ENCODE measurements at regions not wholly inside any gene's neighbourhood (a gene's known extent, or its start where the extent isn't known, plus 50 kb on each side); places are given as distances from the start of the nearest gene placed in this dataset.

DNA sequence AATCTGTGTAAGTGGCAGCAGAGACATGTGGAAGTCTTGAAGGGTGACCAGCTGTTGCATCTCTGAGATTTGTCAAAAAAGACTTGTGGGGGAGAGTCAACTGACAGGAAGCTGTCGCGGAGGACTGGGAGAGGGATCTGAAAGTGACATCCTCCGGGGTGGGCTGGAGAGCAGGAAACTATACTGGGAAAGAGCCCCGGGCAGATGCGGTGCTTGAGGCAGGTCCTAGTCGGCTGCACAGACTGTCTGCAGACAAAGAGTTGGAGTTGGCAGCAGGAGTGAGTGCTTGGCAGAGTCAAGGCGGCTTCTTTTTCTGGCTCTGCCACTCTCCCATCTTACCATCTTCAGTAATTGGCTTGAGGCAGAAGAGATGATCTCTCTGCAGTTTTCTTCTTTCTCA lies 294.0 kb upstream of the C1orf87 start:
- ChIA-PET POLR2A (no interaction called here), CTCF (no interaction called here)
- TF ChIP-seq, protein P1, sequence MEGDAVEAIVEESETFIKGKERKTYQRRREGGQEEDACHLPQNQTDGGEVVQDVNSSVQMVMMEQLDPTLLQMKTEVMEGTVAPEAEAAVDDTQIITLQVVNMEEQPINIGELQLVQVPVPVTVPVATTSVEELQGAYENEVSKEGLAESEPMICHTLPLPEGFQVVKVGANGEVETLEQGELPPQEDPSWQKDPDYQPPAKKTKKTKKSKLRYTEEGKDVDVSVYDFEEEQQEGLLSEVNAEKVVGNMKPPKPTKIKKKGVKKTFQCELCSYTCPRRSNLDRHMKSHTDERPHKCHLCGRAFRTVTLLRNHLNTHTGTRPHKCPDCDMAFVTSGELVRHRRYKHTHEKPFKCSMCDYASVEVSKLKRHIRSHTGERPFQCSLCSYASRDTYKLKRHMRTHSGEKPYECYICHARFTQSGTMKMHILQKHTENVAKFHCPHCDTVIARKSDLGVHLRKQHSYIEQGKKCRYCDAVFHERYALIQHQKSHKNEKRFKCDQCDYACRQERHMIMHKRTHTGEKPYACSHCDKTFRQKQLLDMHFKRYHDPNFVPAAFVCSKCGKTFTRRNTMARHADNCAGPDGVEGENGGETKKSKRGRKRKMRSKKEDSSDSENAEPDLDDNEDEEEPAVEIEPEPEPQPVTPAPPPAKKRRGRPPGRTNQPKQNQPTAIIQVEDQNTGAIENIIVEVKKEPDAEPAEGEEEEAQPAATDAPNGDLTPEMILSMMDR (IDR thresholded peaks at IDR 0.05; ENCODE audit: control extremely low read depth, extremely low read depth, low read depth, missing control alignments), result no peak
- DNase-seq (ENCODE audit: extremely low spot score), result no peak

DNA sequence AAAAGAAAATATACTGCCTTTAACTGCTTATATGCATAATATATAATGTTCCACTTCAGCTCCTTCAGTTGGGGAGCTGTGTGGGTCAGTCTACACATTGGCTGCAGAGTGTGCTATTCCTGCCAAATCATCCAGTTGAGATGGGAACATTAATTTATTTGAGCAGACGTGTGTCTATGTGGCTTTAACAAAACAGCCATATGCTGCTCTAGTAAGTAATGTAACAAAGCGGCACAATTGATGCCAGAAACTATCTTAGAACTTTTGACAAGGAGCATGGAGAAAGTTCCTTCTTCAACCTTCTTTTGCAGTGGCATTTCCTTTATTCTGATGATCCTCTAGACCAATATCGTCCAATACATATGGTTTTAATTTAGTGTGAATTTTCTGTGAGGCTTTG lies 285.9 kb upstream of the C1orf87 start:
- ChIA-PET POLR2A (no interaction called here), CTCF (no interaction called here)
- DNase-seq (ENCODE audit: extremely low spot score), result no peak
- TF ChIP-seq, protein P1 (IDR thresholded peaks at IDR 0.05; ENCODE audit: control extremely low read depth, extremely low read depth, low read depth, missing control alignments), result no peak

DNA sequence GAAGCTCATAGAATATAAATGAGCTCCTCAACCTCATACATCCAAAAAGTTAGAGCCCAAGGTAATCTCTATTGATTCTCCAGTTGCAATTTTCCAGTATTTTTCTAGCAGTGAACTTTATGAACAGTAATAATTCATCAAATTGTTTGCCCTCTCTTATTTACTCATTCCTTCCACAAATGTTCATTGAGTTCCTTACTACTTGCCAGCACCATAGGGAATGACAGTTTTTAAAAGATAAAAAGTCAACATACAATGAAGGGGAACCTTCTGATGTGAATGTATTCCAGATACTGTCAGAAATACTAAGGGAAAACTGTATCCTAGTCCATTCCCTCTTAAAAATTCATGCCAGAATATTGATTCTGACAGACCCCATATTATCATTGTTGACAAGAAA lies 277.0 kb upstream of the C1orf87 start:
- CTCF ChIA-PET, result no interaction called here
- POLR2A ChIA-PET, result no interaction called here
- TF ChIP-seq, protein P1 (IDR thresholded peaks at IDR 0.05; ENCODE audit: control extremely low read depth, extremely low read depth, low read depth, missing control alignments), result no peak
- DNase-seq (ENCODE audit: extremely low spot score), result no peak

DNA sequence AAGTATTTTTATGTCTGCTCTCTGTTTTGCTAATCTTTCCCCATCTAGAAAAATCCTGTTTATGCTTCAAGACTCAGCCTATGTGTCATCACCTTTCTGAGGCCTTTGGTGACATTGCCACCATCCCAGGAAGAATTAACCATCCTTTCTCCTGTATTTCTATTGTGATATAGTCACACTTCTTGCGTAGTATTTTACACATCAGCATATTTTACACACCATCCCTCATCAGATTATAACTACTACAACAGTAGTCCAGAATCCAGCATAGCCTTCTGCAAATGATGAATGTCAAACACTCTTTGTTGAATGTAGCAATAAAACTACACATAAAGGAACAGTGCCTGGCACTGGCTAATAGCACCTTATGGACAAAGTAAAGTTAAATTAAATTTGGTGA lies 275.3 kb upstream of the C1orf87 start:
- CTCF ChIA-PET, result no interaction called here

DNA sequence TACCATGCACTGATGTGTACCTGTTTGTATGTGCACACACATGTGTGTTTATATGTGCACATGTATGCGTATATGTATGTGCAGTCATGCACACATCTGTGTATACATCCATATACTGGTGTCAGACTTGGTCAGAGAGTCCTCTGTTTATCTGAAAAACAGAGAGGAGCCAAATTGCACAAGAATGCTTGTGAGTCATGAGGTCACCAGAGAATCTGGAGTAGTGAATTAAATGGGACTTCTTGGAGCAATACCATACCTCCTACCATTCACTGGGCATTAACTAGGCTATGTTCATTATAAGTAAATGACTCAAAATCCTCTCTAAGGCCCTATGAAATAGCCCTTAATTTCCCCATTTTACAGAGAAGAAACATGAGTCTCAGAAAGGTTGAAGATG lies 272.1 kb upstream of the C1orf87 start:
- DNase-seq (ENCODE audit: extremely low spot score), result no peak
- CTCF ChIA-PET, result no interaction called here
- TF ChIP-seq, protein P1 (IDR thresholded peaks at IDR 0.05; ENCODE audit: control extremely low read depth, extremely low read depth, low read depth, missing control alignments), result no peak
- POLR2A ChIA-PET, result no interaction called here

More for the DNA sequence above, 275.3 kb upstream of the C1orf87 start:
- TF ChIP-seq, protein P1 (IDR thresholded peaks at IDR 0.05; ENCODE audit: control extremely low read depth, extremely low read depth, low read depth, missing control alignments), result no peak
- no peak for DNase-seq (ENCODE audit: extremely low spot score)
- POLR2A ChIA-PET, result no interaction called here

DNA sequence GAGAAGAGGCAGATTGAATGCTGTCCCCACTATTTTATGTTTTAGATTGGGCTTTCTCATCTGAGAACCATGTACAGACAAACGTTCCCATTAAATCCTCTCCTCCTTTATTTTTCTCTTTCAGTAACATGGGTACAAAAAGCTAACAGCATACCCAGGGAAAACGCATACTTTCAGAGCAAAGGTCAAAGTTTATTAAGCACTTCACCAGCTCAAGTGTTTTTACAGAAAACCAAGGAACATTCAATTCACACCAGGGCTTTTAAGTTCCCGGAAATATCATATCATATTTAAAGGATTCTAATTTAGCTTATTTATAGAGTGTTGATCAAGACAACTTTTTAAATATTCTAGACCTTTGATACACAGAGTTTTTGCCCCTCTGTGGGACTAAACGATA lies 271.5 kb upstream of the C1orf87 start:
- no peak for DNase-seq (ENCODE audit: extremely low spot score)
- TF ChIP-seq, protein P1 (IDR thresholded peaks at IDR 0.05; ENCODE audit: control extremely low read depth, extremely low read depth, low read depth, missing control alignments), result no peak
- POLR2A ChIA-PET, result no interaction called here
- CTCF ChIA-PET, result no interaction called here

DNA sequence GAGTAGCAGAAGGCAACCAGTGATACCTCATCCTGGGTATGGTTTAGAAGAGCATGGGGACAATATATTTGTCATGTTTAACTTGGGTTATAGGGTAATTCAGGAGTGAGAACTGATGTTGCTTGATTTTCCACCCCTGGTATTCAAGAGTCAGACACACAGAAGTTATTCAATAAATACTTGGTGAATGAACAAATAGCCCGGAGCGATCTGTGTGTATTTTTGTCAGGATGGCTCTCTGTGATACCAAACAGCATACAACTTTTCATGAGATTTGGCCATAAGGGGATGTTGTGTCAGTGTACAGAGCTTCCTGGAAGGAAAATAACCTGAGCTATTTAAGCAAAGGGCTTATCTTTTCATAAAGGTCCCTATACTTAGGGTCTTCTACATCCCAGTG lies 270.2 kb upstream of the C1orf87 start:
- TF ChIP-seq, protein P1 (IDR thresholded peaks at IDR 0.05; ENCODE audit: control extremely low read depth, extremely low read depth, low read depth, missing control alignments), result no peak
- ChIA-PET POLR2A (no interaction called here), CTCF (no interaction called here)
- no peak for DNase-seq (ENCODE audit: extremely low spot score)
